ENCODE measurements at regions not wholly inside any gene's neighbourhood (a gene's known extent, or its start where the extent isn't known, plus 50 kb on each side); places are given as distances from the start of the nearest gene placed in this dataset.

DNA sequence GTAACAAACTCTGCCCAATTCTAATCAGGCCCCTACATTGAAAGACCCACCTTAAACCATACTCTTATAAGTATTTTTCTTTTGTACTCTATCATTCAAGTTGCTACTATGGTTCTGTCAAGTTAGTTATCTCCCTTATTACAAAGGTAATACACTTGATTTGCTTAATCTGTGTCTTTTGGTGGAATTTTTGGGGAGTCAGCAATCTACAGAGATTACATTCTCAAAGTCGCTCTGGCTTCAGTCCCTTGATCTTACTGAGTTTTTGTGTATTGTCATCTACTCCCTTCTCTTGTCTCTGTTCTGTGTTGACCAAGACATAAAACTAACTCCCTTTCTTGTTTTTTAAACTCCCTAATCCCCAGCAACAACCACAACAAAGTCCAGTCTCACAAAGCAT is 353.1 kb downstream of the LRIG3 start:
- Histone ChIP-seq H3K4me1 (no peaks in the 10 kb centered on the region), H3K4me3 (ENCODE audit: low read depth, low read length) (no peak overlapping the region), H3K27me3 (no peaks in the 10 kb centered on the region), H3K9me3 (no peaks in the 10 kb centered on the region), H3K36me3 (no peaks in the 10 kb centered on the region)
- DNase-seq = no peak
- TF ChIP-seq, protein P1, sequence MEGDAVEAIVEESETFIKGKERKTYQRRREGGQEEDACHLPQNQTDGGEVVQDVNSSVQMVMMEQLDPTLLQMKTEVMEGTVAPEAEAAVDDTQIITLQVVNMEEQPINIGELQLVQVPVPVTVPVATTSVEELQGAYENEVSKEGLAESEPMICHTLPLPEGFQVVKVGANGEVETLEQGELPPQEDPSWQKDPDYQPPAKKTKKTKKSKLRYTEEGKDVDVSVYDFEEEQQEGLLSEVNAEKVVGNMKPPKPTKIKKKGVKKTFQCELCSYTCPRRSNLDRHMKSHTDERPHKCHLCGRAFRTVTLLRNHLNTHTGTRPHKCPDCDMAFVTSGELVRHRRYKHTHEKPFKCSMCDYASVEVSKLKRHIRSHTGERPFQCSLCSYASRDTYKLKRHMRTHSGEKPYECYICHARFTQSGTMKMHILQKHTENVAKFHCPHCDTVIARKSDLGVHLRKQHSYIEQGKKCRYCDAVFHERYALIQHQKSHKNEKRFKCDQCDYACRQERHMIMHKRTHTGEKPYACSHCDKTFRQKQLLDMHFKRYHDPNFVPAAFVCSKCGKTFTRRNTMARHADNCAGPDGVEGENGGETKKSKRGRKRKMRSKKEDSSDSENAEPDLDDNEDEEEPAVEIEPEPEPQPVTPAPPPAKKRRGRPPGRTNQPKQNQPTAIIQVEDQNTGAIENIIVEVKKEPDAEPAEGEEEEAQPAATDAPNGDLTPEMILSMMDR (IDR thresholded peaks at IDR 0.05; ENCODE audit: low read depth, low read length) = no peak

DNA sequence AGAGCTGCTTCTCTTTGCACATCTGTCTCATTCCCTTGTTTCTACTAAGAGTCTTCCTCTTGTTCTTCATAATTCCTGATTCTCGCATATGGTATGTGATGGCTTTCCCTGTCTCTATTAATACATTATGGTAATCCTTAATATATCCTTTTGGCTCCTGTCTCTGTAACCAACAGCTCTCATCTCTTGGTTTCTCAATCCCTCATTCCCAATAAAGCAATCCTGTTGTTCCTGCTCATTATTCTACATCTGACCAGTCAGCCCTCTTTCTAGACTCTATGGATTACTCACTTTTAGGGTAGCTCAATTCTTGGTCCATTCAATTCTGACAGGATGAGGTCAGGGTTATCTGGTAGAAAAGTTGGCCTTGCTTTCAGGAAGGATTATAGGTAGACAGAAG is 349.9 kb downstream of the LRIG3 start:
- Histone ChIP-seq H3K36me3 (no peaks in the 10 kb centered on the region), H3K4me3 (ENCODE audit: low read depth, low read length) (no peak overlapping the region), H3K27me3 (no peaks in the 10 kb centered on the region), H3K4me1 (no peaks in the 10 kb centered on the region), H3K9me3 (no peaks in the 10 kb centered on the region)
- DNase-seq = no peak
- TF ChIP-seq, protein P1 (IDR thresholded peaks at IDR 0.05; ENCODE audit: low read depth, low read length) = no peak

DNA sequence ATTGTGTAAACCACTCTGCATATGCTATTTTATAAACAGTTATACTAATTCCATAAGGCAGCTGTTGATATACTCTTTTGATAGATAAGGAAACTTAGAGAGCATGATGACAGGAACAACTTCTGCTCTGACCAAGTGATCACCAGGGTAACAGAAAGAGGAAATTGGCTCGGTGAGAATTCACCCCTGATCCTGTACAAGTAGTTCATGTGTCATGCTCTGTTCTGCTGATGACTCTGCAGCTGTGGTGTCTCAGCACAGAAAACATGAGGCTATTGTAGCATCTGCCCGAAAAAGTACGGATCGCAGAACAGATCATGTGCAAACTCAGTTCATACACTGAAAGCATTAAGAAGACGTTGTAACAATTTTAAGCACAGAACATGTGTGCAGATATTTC is 345.0 kb downstream of the LRIG3 start:
- H3K27me3 ChIP-seq = no peaks in the 10 kb centered on the region
- no peak overlapping the region for H3K4me3 ChIP-seq (ENCODE audit: low read depth, low read length)
- DNase-seq = no peak

DNA sequence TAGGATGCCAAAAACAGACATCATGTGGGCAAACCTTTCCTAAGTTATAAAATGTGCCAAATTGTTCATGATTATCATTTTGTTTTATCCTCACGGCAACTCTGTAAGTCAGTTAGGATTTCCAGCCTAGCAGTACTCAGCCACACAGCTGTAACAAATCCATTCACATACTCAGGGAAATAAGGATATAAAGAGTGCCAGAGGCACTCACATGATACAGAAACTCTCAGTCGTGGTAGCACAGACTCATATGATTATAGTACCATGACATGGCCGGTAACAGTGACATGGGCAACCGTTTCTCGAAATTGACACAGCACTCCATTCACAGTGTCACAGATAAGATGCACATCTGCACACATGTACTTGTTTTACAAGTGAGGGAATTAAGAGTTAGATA is 344.2 kb downstream of the LRIG3 start:
- Histone ChIP-seq H3K4me3 (ENCODE audit: low read depth, low read length) (no peak overlapping the region), H3K9me3 (no peaks in the 10 kb centered on the region), H3K36me3 (no peaks in the 10 kb centered on the region), H3K27me3 (no peaks in the 10 kb centered on the region), H3K4me1 (no peaks in the 10 kb centered on the region)
- no peak for DNase-seq
- TF ChIP-seq, protein P1 (IDR thresholded peaks at IDR 0.05; ENCODE audit: low read depth, low read length) = no peak

More for the DNA sequence above, 345.0 kb downstream of the LRIG3 start:
- no peaks in the 10 kb centered on the region for H3K9me3 ChIP-seq
- H3K36me3 ChIP-seq = no peaks in the 10 kb centered on the region
- no peaks in the 10 kb centered on the region for H3K4me1 ChIP-seq
- TF ChIP-seq, protein P1 (IDR thresholded peaks at IDR 0.05; ENCODE audit: low read depth, low read length) = no peak

DNA sequence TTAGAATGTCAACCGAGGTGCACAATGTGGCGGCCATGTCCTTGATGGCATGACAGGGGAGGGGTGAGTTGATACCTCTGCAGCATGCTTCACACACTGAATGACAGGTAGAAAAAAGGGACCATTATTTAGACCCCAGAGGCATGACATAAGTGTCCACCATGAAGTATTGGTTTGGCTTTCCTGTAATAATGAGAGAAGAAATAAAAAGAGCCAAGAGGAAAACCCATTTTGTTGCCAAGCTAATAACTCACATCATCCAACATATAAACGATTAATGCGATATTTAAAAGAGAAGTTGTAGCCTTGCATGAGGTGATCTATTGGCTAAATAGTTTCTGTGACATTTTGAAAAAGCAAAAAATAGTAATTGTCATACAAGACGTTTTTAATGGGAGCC is 343.4 kb downstream of the LRIG3 start:
- Histone ChIP-seq H3K4me1 (no peaks in the 10 kb centered on the region), H3K27me3 (no peaks in the 10 kb centered on the region), H3K36me3 (no peaks in the 10 kb centered on the region), H3K9me3 (no peaks in the 10 kb centered on the region), H3K4me3 (ENCODE audit: low read depth, low read length) (no peak overlapping the region)
- DNase-seq = no peak
- TF ChIP-seq, protein P1 (IDR thresholded peaks at IDR 0.05; ENCODE audit: low read depth, low read length) = no peak

DNA sequence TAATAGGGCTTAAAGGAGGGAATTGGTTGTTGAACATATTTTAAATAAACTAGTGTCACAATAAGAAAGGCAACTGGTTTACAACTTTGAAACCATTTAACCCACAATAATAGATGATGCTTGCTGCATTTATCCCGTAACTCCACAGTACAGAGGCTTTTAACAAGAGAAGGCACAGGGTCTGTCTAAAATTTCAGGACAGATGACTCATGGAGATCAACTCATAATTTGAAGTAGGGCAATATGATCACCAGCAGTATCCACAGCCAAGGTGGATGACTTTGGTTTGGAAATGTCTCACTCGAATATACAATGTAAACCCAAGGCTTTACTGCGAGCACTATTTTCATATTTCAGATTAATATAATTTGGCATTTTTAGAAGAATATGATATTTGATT is 340.2 kb downstream of the LRIG3 start:
- Histone ChIP-seq H3K27me3 (no peaks in the 10 kb centered on the region), H3K36me3 (no peaks in the 10 kb centered on the region), H3K9me3 (no peaks in the 10 kb centered on the region), H3K4me3 (ENCODE audit: low read depth, low read length) (no peak overlapping the region), H3K4me1 (no peaks in the 10 kb centered on the region)
- no peak for DNase-seq
- TF ChIP-seq, protein P1 (IDR thresholded peaks at IDR 0.05; ENCODE audit: low read depth, low read length) = no peak

All from BE2C (cell line).